Astrocyte (in vitro differentiated cells and primary cell): ENCODE measurements at regions not wholly inside any gene's neighbourhood (a gene's known extent, or its start where the extent isn't known, plus 50 kb on each side); places are given as distances from the start of the nearest gene placed in this dataset.

Experiments used
- EZH2 ChIP-seq: IDR thresholded peaks from 2 replicates; pipeline ENCODE4 v1.6.1; 2012; ENCODE audit warnings: mild to moderate bottlenecking, low read length, inconsistent platforms; ENCODE audit not compliant: insufficient read depth
- TF ChIP-seq, protein P1 (sequence below): IDR thresholded peaks from 2 replicates; pipeline ENCODE4 v1.5.1; 2011; ENCODE audit warnings: low read depth, mild to moderate bottlenecking, inconsistent platforms, low read length, moderate library complexity; ENCODE audit not compliant: insufficient read depth

DNA sequence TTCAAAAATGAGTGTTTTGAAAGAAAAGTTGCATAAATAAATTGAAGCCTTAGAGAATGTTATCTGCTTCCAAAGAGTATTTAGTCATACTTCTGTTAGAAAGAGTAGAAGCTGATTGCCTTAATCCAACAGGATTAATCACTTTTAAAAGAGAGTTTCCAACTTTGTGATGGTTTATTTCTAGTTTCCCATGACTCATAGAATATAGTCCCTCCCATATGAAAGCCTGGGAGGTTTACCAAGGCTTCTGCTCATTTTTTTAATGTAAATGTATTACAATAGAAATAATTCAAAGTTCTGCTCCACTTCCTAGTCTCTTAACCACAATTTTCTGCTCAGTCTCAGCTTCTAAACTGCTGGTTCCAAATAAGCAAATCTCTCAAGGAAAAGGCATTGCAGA lies 118.0 kb upstream of the IRAK1BP1 start:
- TF ChIP-seq, protein P1, sequence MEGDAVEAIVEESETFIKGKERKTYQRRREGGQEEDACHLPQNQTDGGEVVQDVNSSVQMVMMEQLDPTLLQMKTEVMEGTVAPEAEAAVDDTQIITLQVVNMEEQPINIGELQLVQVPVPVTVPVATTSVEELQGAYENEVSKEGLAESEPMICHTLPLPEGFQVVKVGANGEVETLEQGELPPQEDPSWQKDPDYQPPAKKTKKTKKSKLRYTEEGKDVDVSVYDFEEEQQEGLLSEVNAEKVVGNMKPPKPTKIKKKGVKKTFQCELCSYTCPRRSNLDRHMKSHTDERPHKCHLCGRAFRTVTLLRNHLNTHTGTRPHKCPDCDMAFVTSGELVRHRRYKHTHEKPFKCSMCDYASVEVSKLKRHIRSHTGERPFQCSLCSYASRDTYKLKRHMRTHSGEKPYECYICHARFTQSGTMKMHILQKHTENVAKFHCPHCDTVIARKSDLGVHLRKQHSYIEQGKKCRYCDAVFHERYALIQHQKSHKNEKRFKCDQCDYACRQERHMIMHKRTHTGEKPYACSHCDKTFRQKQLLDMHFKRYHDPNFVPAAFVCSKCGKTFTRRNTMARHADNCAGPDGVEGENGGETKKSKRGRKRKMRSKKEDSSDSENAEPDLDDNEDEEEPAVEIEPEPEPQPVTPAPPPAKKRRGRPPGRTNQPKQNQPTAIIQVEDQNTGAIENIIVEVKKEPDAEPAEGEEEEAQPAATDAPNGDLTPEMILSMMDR, result no peak
- no peak for TF ChIP-seq EZH2
